ENCODE measurements at regions not wholly inside any gene's neighbourhood (a gene's known extent, or its start where the extent isn't known, plus 50 kb on each side); places are given as distances from the start of the nearest gene placed in this dataset.

- no peak for DNase-seq (ENCODE audit: low spot score)
These were observed 133.2 kb upstream of the TBX20 start for GRCh38 chr7:35386816-35387706.

DNA sequence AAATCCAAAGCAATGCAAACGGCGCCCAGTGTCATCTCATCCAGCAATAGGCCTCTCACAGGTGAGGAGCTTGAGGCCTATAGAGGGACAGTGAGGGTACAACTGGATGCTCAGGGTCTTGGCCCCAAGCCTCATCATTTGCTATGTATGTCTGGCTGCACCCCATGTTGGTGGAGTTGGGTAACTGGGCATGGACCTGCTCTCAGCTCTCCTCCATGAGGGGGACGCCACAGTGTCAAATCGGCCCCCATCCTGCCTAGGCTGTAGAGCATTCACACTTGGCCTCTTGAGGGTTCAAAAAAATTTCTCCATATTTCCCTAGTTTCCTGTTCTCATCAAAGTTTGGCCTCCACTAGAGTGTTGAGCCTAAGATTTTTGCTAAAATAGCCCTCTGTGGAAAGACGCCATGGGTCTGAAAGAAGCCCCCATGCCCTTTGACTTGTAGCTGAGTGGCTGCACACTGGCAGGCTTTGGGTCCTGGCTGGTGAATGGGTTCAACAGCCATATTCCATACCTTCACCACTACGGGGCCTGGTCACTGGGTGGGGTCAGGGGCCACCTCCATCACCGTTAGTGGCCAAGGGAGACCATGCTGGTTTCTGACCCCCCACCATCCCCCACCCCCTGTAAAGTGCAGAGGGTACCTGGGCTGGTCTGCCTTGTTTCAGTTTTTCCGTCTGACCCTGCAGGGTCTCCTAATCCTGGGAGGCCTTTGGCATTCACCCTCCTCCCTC, 132.3 kb upstream of the TBX20 start:
- no peak for DNase-seq (ENCODE audit: low spot score)

DNA sequence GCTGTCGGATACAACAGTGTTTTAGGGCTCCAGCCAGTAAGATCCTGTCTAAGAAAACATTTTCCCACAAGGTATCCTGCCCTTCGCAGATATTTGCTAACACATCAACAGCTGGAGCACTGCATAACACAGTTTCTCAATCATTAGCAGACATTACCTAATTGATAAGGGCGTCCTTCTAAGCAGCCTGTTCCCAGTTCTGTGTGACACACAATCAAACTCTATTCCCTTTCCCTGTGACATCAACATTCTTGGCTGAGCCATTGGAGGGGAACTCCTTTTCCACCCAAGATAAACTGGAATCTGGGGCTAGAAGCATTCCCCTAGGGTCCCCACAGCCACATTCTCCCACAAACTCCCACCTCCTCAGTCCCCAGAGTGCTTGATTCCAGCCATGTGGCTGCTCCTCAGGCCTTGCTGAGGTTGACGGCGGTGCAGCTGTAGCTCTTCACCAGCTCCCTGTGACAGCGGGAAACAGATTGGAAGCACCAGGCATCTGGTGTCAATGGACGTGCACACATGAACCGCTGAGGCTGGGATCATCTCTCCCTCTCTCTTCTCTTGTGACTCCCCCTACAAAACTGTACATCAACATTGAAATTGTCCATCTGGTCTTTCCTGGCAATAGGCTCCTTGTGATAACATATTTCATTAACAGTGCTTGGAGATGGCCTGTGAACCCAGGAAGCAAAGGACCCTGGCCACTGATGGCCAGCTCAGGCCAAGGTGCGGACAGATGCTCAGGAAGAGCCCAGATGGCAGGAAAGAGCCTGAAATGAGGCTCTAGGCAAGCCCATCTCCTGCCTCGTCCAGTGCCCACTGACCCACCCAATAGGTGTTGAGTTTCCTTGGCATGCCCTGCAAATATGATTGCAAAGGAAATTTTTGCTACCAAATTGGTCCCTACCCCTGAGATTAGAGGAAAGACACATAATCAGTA, 131.1 kb upstream of the TBX20 start:
- DNase-seq (ENCODE audit: low spot score) = no peak

DNA sequence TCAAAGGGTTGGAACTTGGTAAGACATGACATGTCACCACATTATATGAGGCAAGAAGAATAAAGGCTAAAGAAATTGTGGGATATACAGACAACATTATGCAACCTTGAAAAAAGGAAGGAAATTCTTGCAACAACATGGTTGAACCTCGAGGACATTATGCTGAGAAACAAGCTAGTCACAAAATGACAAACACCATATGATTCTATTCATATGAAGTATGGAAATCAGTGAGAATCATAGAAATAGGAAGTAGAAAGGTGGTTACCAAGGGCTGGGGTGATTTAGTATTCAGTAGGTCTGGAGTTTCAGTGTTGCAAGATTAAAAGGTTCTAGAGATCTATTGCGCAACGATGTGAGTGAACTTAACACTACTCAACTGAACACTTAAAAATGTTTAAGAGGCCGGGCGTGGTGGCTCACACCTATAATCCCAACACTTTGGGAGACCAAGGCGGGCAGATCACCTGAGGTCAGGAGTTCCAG, 126.9 kb upstream of the TBX20 start:
- DNase-seq (ENCODE audit: low spot score) = no peak

DNA sequence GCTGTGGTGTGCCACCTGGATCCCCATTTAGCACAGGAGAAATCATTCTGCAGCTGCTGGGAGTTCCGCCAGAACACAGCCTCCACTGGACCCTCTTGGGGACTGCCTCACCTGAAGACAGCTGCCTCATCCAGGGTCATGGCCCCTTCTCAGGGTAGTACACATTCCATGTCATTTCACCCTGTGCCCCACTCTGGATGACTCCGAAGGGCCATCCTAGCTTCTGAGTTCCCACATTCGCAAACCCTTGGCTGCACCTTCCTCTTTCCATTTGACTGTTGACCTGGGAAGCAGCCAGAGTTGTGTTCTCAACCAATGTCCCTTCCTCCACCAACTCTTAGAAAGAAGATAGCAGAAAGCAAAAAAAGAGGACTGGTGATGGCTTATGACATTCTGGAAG, 125.6 kb upstream of the TBX20 start:
- DNase-seq (ENCODE audit: low spot score) = no peak

- DNase-seq (ENCODE audit: low spot score) = no peak
These were observed 121.6 kb upstream of the TBX20 start for GRCh38 chr7:35375516-35375915.

DNA sequence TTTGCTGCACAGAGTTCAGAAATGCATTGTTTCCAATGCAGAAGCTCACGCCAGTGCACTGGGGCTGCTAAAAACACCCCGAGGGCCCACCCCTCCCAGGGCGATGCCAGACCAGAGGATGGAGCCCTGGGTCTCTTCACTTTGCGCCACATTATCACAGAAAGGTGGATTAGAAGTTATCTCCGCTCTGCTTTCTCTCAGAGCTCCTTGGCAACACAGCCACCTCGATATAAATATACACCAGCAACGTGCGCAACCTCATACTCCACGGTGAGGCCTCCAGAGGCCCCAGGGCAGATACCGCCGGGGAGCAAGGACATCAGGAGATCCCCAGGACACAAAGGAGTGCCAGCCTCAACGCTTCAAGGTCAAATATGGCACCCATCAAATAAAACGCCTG, 121.0 kb upstream of the TBX20 start:
- DNase-seq (ENCODE audit: low spot score) = no peak

- DNase-seq (ENCODE audit: low spot score) = no peak
These were observed 117.3 kb upstream of the TBX20 start for GRCh38 chr7:35371221-35371620.

GRCh38 chr7:35370687-35371086, 116.8 kb upstream of the TBX20 start:
- DNase-seq (ENCODE audit: low spot score) = no peak

- DNase-seq (ENCODE audit: low spot score) = no peak
These were observed 112.6 kb upstream of the TBX20 start for GRCh38 chr7:35366167-35367155.

DNA sequence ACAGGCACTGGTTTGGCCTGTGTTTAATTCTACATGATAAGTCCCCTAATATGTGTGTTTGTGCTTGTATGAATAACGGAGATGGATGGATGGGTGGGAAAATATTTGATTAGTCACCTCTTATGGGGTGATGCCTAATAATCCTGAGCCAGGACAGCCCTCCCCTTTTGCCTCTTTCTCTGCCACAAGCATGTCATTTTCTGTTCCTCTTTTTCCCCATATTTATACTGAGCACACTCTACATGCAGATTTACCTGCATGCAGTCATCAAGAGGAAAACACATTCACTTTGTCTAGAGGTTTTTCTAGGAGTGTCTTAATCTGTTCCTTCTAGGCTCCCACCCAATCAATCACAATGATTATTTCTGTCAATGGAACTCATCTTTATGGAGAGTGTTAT, 111.6 kb upstream of the TBX20 start:
- no peak for DNase-seq (ENCODE audit: low spot score)

- DNase-seq (ENCODE audit: low spot score) = no peak
These were observed 108.4 kb upstream of the TBX20 start for GRCh38 chr7:35362341-35362740.

DNA sequence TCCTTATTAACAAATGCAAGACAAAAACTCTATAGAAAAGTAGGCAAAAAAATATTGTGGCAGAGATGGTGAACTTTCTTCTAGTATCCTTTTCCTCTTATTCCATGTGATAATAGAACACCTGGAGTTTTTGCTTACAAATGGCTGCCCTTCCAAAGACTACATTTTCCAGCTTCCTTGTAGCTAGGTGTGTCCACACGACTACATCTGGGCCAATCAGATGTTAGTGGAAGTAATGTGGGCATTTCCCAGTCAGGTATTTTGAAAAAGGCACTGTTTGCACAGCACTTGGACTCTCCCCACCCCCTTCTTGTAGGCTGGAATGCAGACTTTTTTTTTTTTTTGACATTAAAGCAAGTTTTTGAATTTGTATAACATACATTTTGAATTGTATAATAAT, 105.5 kb upstream of the TBX20 start:
- no peak for DNase-seq (ENCODE audit: low spot score)

DNA sequence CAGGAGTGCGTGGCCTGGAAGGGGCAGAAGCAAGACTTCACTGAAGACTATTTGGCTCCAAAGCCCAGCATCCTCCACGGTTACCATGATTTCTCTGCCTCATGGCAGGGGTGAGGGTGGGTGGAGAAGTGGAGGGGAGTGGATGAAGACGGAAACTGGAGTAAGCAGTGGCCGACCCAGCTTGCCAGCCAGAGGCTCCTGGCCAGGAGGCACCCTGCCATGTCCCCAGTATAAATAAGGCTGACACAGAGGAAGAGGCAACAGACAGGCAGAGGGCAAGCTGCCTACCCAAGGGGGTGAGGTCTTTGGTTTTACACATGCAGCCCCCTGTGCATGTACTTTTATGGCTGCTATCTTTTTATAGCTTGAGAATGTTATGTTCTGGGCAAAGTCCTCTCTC, 102.6 kb upstream of the TBX20 start:
- DNase-seq (ENCODE audit: low spot score) = no peak

- DNase-seq (ENCODE audit: low spot score) = no peak
These were observed 102.0 kb upstream of the TBX20 start for GRCh38 chr7:35355911-35356310.

- DNase-seq (ENCODE audit: low spot score) = no peak
These were observed 101.3 kb upstream of the TBX20 start for GRCh38 chr7:35355199-35355598.

- DNase-seq (ENCODE audit: low spot score) = no peak
These were observed 99.6 kb upstream of the TBX20 start for GRCh38 chr7:35353481-35353880.

DNA sequence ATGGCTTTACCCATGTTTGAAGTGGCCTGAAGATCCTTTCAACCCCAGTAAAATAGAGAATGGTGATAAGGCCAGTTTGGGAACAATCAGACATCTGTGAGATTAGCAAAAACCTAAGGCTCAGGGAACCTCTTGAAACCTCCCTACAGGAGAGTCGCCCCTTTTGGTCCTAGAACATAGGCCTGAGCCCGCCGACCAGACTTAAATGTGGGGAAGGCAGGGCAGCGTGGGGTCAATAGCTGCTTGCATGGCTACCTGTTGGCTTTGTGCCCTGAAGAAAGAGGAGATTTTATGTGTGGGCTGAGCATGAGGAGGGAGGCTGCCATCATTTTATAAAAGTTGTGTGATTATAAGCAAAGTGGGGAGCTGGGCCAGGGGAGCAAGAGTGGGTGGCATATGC, 97.6 kb upstream of the TBX20 start:
- no peak for DNase-seq (ENCODE audit: low spot score)

DNA sequence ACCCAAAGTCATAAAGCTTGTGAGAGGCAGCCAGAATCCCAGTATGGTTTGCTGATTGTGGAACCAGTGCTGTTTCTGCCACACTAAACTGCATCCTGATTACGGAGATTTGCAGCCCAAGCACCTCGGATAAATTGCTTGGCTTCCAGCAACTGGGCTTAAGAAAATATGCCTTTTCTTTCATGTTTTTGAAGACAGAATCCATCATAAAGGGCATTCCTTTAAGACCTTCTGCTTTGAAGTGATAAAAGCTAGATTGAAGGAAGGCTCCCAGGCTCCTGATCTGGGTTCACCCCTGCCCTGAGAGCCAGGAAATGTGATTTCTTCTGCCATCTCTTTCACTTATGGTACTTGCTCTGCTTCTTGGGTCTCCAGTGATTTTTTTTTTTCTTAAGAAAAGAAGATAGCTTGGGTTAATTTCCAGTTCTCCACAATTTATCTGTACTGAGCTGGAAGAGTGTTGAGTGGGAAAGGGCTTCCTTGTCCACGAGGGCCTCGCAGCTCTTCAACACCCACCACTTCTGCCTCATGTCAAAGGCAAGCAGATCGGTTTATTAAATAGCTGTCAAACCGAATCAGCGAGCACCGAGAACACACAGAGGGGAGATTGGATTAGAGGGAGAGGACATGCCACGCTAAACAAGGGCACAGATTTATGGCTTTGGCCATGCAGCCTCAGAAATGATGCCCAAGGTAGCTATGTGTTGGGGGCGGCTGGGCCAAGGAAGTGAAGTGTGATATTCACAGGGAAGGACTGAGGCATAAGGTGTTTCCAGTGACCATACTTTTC, 94.9 kb upstream of the TBX20 start:
- DNase-seq (ENCODE audit: low spot score) = no peak

- DNase-seq (ENCODE audit: low spot score) = no peak
These were observed 88.9 kb upstream of the TBX20 start for GRCh38 chr7:35342786-35343185.

Data from HT-29 (cell line).